ENCODE measurements at regions not wholly inside any gene's neighbourhood (a gene's known extent, or its start where the extent isn't known, plus 50 kb on each side); places are given as distances from the start of the nearest gene placed in this dataset.

GRCh38 chr15:95953032-95953431, 377.5 kb upstream of the NR2F2 start:
- no peak for DNase-seq (ENCODE audit: low read depth)

GRCh38 chr15:95957861-95958260, 372.6 kb upstream of the NR2F2 start:
- no peak for DNase-seq (ENCODE audit: low read depth)

- DNase-seq (ENCODE audit: low read depth) = no peak
These were observed 372.1 kb upstream of the NR2F2 start for GRCh38 chr15:95958382-95958781.

- DNase-seq (ENCODE audit: low read depth) = no peak
These were observed 361.6 kb upstream of the NR2F2 start for GRCh38 chr15:95968856-95969255.

- DNase-seq (ENCODE audit: low read depth) = no peak
These were observed 360.2 kb upstream of the NR2F2 start for GRCh38 chr15:95970326-95970725.

- DNase-seq (ENCODE audit: low read depth) = no peak
These were observed 358.4 kb upstream of the NR2F2 start for GRCh38 chr15:95972041-95972553.

- no peak for DNase-seq (ENCODE audit: low read depth)
These were observed 357.7 kb upstream of the NR2F2 start for GRCh38 chr15:95972812-95973211.

GRCh38 chr15:95973566-95974256, 356.8 kb upstream of the NR2F2 start:
- DNase-seq (ENCODE audit: low read depth) = no peak

- DNase-seq (ENCODE audit: low read depth) = no peak
These were observed 355.3 kb upstream of the NR2F2 start for GRCh38 chr15:95975212-95975611.

GRCh38 chr15:95979286-95979685, 351.2 kb upstream of the NR2F2 start:
- DNase-seq (ENCODE audit: low read depth) = no peak

GRCh38 chr15:95981209-95981608, 349.3 kb upstream of the NR2F2 start:
- DNase-seq (ENCODE audit: low read depth) = no peak

- DNase-seq (ENCODE audit: low read depth) = no peak
These were observed 343.2 kb upstream of the NR2F2 start for GRCh38 chr15:95987299-95987698.

GRCh38 chr15:95987886-95988573, 342.5 kb upstream of the NR2F2 start:
- no peak for DNase-seq (ENCODE audit: low read depth)

- DNase-seq (ENCODE audit: low read depth) = no peak
These were observed 342.0 kb upstream of the NR2F2 start for GRCh38 chr15:95988574-95988887.

GRCh38 chr15:95989392-95989791, 341.1 kb upstream of the NR2F2 start:
- no peak for DNase-seq (ENCODE audit: low read depth)

GRCh38 chr15:95990833-95991232, 339.7 kb upstream of the NR2F2 start:
- no peak for DNase-seq (ENCODE audit: low read depth)

GRCh38 chr15:95994418-95994817, 336.1 kb upstream of the NR2F2 start:
- no peak for DNase-seq (ENCODE audit: low read depth)

- no peak for DNase-seq (ENCODE audit: low read depth)
These were observed 334.9 kb upstream of the NR2F2 start for GRCh38 chr15:95995375-95996168.

GRCh38 chr15:95996494-95996893, 334.0 kb upstream of the NR2F2 start:
- DNase-seq (ENCODE audit: low read depth) = no peak

GRCh38 chr15:95998935-95999334, 331.6 kb upstream of the NR2F2 start:
- DNase-seq (ENCODE audit: low read depth) = no peak

GRCh38 chr15:96002890-96003859, 327.3 kb upstream of the NR2F2 start:
- DNase-seq (ENCODE audit: low read depth) = no peak

GRCh38 chr15:96005906-96006305, 324.6 kb upstream of the NR2F2 start:
- no peak for DNase-seq (ENCODE audit: low read depth)
